Mesenchymal stem cell (in vitro differentiated cells and primary cell): ENCODE measurements at regions not wholly inside any gene's neighbourhood (a gene's known extent, or its start where the extent isn't known, plus 50 kb on each side); places are given as distances from the start of the nearest gene placed in this dataset.

Experiments used
- DNase-seq: peaks from one replicate; pipeline ENCODE4 v3.0.0-alpha.2; 2013
- H2AFZ ChIP-seq: one replicate; pipeline ENCODE4 v1.6.1; 2013; ENCODE audit warnings: low read depth, mild to moderate bottlenecking, control low read depth, inconsistent platforms, low read length, moderate library complexity
- H2AK5ac ChIP-seq: 2 replicates; pipeline ENCODE4 v1.6.1; 2013; ENCODE audit warnings: low read length, moderate library complexity, mild to moderate bottlenecking, inconsistent platforms; ENCODE audit not compliant: severe bottlenecking
- H2BK120ac ChIP-seq: one replicate; pipeline ENCODE4 v1.6.1; 2013; ENCODE audit warnings: low read depth, mild to moderate bottlenecking, inconsistent platforms, low read length, moderate library complexity
- H2BK12ac ChIP-seq, 2 experiments: one replicate each; pipeline ENCODE4 v1.6.1; 2013; ENCODE audit warnings: inconsistent platforms in 2 of 2, low read length in 2 of 2, mild to moderate bottlenecking in 2 of 2, moderate library complexity in 2 of 2, control low read depth in 1 of 2
- H2BK15ac ChIP-seq: one replicate; pipeline ENCODE4 v1.6.1; 2013; ENCODE audit warnings: mild to moderate bottlenecking, low read depth, inconsistent platforms; ENCODE audit not compliant: poor library complexity, severe bottlenecking
- H2BK5ac ChIP-seq: 2 replicates; pipeline ENCODE4 v1.6.1; 2013; ENCODE audit warnings: low read depth, mild to moderate bottlenecking, low read length, control low read depth, inconsistent platforms; ENCODE audit not compliant: poor library complexity, severe bottlenecking
- H3K14ac ChIP-seq, 2 experiments: one replicate each; pipeline ENCODE4 v1.6.1; 2013; ENCODE audit warnings: inconsistent platforms in 2 of 2, low read length in 2 of 2, control low read depth in 1 of 2, mild to moderate bottlenecking in 1 of 2, moderate library complexity in 1 of 2
- H3K18ac ChIP-seq, 2 experiments: one replicate each; pipeline ENCODE4 v1.6.1; 2013; ENCODE audit warnings: inconsistent platforms in 2 of 2, low read length in 2 of 2, control low read depth in 1 of 2, low read depth in 1 of 2, mild to moderate bottlenecking in 1 of 2
- H3K23ac ChIP-seq, 2 experiments: one replicate each; pipeline ENCODE4 v1.6.1; 2013; ENCODE audit warnings: inconsistent platforms in 2 of 2, low read length in 2 of 2, mild to moderate bottlenecking in 2 of 2, moderate library complexity in 2 of 2, control low read depth in 1 of 2
- H3K27ac ChIP-seq: 2 replicates; pipeline ENCODE4 v1.5.1; 2013; ENCODE audit warnings: mild to moderate bottlenecking, moderate library complexity, low read length, control low read depth, inconsistent platforms; ENCODE audit not compliant: poor library complexity, severe bottlenecking
- H3K27me3 ChIP-seq, 2 experiments: 2 replicates each; pipeline versions ENCODE4 v1.6.1 to v1.7.0; 2013; ENCODE audit warnings: low read length in 2 of 2, mild to moderate bottlenecking in 2 of 2, moderate library complexity in 2 of 2, control low read depth in 1 of 2, inconsistent platforms in 1 of 2; ENCODE audit not compliant: control insufficient read depth in 1 of 2, insufficient read depth in 1 of 2
- H3K36me3 ChIP-seq, 2 experiments: 2 replicates each; pipeline versions ENCODE4 v1.6.1 to v1.7.0; 2013; ENCODE audit warnings: low read length in 2 of 2, control low read depth in 1 of 2, inconsistent platforms in 1 of 2, low read depth in 1 of 2, mild to moderate bottlenecking in 1 of 2; ENCODE audit not compliant: insufficient read depth in 2 of 2, control insufficient read depth in 1 of 2
- H3K4ac ChIP-seq, 2 experiments: one replicate each; pipeline ENCODE4 v1.6.1; 2013; ENCODE audit warnings: inconsistent platforms in 2 of 2, low read length in 2 of 2, mild to moderate bottlenecking in 2 of 2, moderate library complexity in 2 of 2, control low read depth in 1 of 2, low read depth in 1 of 2
- H3K4me1 ChIP-seq: 2 replicates; pipeline ENCODE4 v1.6.1; 2013; ENCODE audit warnings: low read depth, low read length, control low read depth; ENCODE audit not compliant: control insufficient read depth, insufficient read depth
- H3K4me2 ChIP-seq: 2 replicates; pipeline ENCODE4 v1.6.1; 2013; ENCODE audit warnings: low read length, mild to moderate bottlenecking, inconsistent platforms; ENCODE audit not compliant: poor library complexity, severe bottlenecking
- H3K4me3 ChIP-seq, 2 experiments: 2 replicates each; pipeline versions ENCODE4 v1.5.1 to v1.7.0; 2013; ENCODE audit warnings: low read length in 2 of 2, mild to moderate bottlenecking in 2 of 2, control low read depth in 1 of 2, low read depth in 1 of 2; ENCODE audit not compliant: insufficient read depth in 1 of 2
- H3K79me1 ChIP-seq: replicated peaks from 2 replicates; pipeline ENCODE4 v1.6.1; 2013; ENCODE audit warnings: mild to moderate bottlenecking, control low read depth, low read length, inconsistent platforms; ENCODE audit not compliant: poor library complexity, severe bottlenecking
- H3K9ac ChIP-seq: 2 replicates; pipeline ENCODE4 v1.7.0; 2013; ENCODE audit warnings: mild to moderate bottlenecking, low read length, moderate library complexity
- H3K9me3 ChIP-seq: 2 replicates; pipeline ENCODE4 v1.7.0; 2013; ENCODE audit warnings: mild to moderate bottlenecking, low read length; ENCODE audit not compliant: control insufficient read depth
- H4K8ac ChIP-seq: one replicate; pipeline ENCODE4 v1.6.1; 2013; ENCODE audit warnings: inconsistent platforms, mild to moderate bottlenecking, low read length, moderate library complexity
- H4K91ac ChIP-seq: one replicate; pipeline ENCODE4 v1.6.1; 2013; ENCODE audit warnings: mild to moderate bottlenecking, low read length, inconsistent platforms
- WGBS: methylation state at CpG from one replicate; pipeline ENCODE4 v1.1.7; 2013; ENCODE audit warnings: mixed read lengths; 5-methylcytosine and 5-hydroxymethylcytosine counted together

- Histone ChIP-seq H3K9ac (no peak overlapping the region), H3K23ac (no peak overlapping the region), H3K27ac (no peak overlapping the region), H3K4me3 (no peak overlapping the region), H2BK5ac (no peak overlapping the region), H3K79me1 (no peaks in the 10 kb centered on the region), H3K4me2 (no peak overlapping the region), H2AFZ (no peak overlapping the region), H2AK5ac (no peak overlapping the region), H3K27me3 (no peaks in the 10 kb centered on the region), H2BK120ac (no peak overlapping the region), H3K18ac (no peak overlapping the region), H4K8ac (no peak overlapping the region), H3K4ac (no peak overlapping the region), H3K14ac (no peak overlapping the region), H3K9me3 (no peaks in the 10 kb centered on the region), H4K91ac (no peak overlapping the region), H3K36me3 (no peaks in the 10 kb centered on the region), H2BK12ac (no peak overlapping the region), H2BK15ac (no peak overlapping the region), H3K4me1 (peaks cover 2% of the 10 kb centered on the region)
- no peak for DNase-seq
- WGBS = 70% methylated on average over 7 of the region's 8 CpGs
Measured at GRCh38 chr2:221704442-221704841, 132.3 kb upstream of the EPHA4 start.

DNA sequence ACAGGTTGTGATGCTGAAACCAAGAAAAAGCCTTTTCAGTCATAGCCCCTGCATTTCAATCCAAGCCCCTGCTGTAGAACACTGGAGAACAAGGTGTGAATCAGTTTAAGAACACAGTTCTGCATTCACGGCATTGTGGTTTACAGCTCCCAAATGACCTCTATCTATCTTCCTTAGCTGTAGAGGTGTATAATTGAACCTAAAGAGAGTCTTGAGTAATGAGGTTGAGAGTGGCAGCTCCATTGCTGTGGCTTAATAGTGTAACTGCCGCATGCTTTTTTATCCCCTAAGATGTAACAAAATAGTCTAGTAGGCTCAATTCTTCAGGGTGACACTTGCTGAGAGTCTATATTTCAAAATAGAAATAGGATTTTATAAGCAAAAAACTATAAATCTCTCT lies 121.3 kb upstream of the EPHA4 start:
- Histone ChIP-seq H2AFZ (no peak overlapping the region), H2AK5ac (no peak overlapping the region), H3K79me1 (no peaks in the 10 kb centered on the region), H3K27ac (no peak overlapping the region), H3K36me3 (no peaks in the 10 kb centered on the region), H2BK120ac (no peak overlapping the region), H3K18ac (no peak overlapping the region), H4K91ac (no peak overlapping the region), H3K14ac (no peak overlapping the region), H3K4me3 (no peak overlapping the region), H3K4me1 (no peaks in the 10 kb centered on the region), H2BK15ac (no peak overlapping the region), H4K8ac (no peak overlapping the region), H3K23ac (no peak overlapping the region), H3K9ac (no peak overlapping the region), H2BK12ac (no peak overlapping the region), H3K9me3 (no peaks in the 10 kb centered on the region), H3K4ac (no peak overlapping the region), H3K27me3 (no peaks in the 10 kb centered on the region), H3K4me2 (no peak overlapping the region), H2BK5ac (no peak overlapping the region)
- DNase-seq = no peak
- 100% methylated on average over 2 of the region's 2 CpGs for WGBS

DNA sequence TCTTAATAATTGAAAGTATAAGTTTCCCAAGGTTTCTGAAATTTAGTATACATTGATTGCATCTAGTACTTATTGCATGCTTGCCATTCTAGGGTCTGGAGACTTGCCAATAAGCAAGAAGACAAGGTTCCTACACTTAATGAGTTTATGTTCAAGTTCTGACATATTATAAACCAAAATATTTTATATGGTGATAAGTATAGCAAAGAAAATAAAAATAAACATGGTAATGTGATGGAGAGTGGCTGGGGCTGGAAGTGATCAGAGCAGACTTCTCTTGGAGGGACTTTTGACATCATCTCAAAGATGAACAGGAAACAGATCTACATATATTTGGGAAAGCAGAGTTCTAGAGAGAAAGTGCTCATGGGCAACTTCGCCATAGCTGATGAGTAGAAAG lies 119.5 kb upstream of the EPHA4 start:
- 89% methylated on average over 1 of the region's 1 CpG for WGBS
- Histone ChIP-seq H2BK5ac (no peak overlapping the region), H3K79me1 (no peaks in the 10 kb centered on the region), H3K9ac (no peak overlapping the region), H2AK5ac (no peak overlapping the region), H3K14ac (no peak overlapping the region), H3K4ac (no peak overlapping the region), H3K18ac (no peak overlapping the region), H3K4me1 (no peaks in the 10 kb centered on the region), H2BK15ac (no peak overlapping the region), H3K9me3 (no peaks in the 10 kb centered on the region), H4K8ac (no peak overlapping the region), H3K4me2 (no peak overlapping the region), H3K27me3 (no peaks in the 10 kb centered on the region), H2AFZ (no peak overlapping the region), H3K23ac (no peak overlapping the region), H4K91ac (no peak overlapping the region), H3K36me3 (no peaks in the 10 kb centered on the region), H3K27ac (no peak overlapping the region), H2BK12ac (no peak overlapping the region), H2BK120ac (no peak overlapping the region), H3K4me3 (no peak overlapping the region)
- no peak for DNase-seq

DNA sequence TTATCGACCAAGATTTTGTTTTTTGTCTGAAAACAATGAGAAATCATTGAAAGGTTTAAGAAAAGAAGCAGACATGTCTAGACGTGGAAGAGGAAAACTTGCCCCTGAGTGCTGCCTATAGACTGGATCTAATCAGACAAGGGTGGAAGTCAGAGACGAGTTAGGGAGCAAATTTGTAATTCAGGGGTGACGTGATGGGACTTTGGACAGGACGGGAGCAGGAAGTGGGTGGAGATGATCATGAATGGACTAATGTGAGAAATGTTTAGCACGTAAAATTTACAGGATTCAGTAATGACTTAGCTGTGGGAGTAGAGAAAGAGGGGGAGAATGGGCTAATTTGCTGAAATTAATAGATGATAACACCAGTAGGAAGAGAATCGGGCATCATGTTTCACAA lies 117.0 kb upstream of the EPHA4 start:
- Histone ChIP-seq H4K91ac (no peak overlapping the region), H4K8ac (no peak overlapping the region), H3K27me3 (no peaks in the 10 kb centered on the region), H2BK5ac (no peak overlapping the region), H3K23ac (no peak overlapping the region), H2AK5ac (no peak overlapping the region), H3K4me1 (no peaks in the 10 kb centered on the region), H3K14ac (no peak overlapping the region), H3K36me3 (no peaks in the 10 kb centered on the region), H2AFZ (no peak overlapping the region), H3K9me3 (no peaks in the 10 kb centered on the region), H2BK120ac (no peak overlapping the region), H3K4ac (no peak overlapping the region), H3K4me2 (no peak overlapping the region), H3K79me1 (no peaks in the 10 kb centered on the region), H2BK12ac (no peak overlapping the region), H3K27ac (no peak overlapping the region), H3K9ac (no peak overlapping the region), H2BK15ac (no peak overlapping the region), H3K18ac (no peak overlapping the region), H3K4me3 (no peak overlapping the region)
- WGBS = 91% methylated on average over 6 of the region's 7 CpGs
- DNase-seq = no peak
